GM21381 (cell line): ENCODE measurements at regions not wholly inside any gene's neighbourhood (a gene's known extent, or its start where the extent isn't known, plus 50 kb on each side); places are given as distances from the start of the nearest gene placed in this dataset.
A peak's percentile ranks its signal among the peaks of the same experiment; 100 is the strongest.

Source experiments
- ATAC-seq: cut with Tn5 transposase; IDR thresholded peaks from one replicate; pipeline ENCODE4 v1.9.1; 2021; ENCODE audit warnings: mild to moderate bottlenecking, moderate library complexity; ENCODE audit not compliant: unreplicated experiment

GRCh38 chrX:114332766-114333165 is 251.1 kb upstream of the HTR2C start:
- no peak for ATAC-seq

GRCh38 chrX:114334473-114334982 is 249.4 kb upstream of the HTR2C start:
- ATAC-seq = no peak

- ATAC-seq = no peak
Observed at GRCh38 chrX:114338870-114339269, 245.0 kb upstream of the HTR2C start.

- peak; percentile 54 for ATAC-seq
Observed at GRCh38 chrX:114344756-114345349, 239.0 kb upstream of the HTR2C start.

GRCh38 chrX:114361076-114361725 is 222.7 kb upstream of the HTR2C start:
- no peak for ATAC-seq

GRCh38 chrX:114363346-114363745 is 220.5 kb upstream of the HTR2C start:
- ATAC-seq = no peak

GRCh38 chrX:114365065-114365834 is 218.6 kb upstream of the HTR2C start:
- ATAC-seq = no peak

- ATAC-seq = no peak
Observed at GRCh38 chrX:114372937-114373336, 210.9 kb upstream of the HTR2C start.

GRCh38 chrX:114390251-114390796 is 193.6 kb upstream of the HTR2C start:
- no peak for ATAC-seq
